IPS-18c (cell line): ENCODE measurements at regions not wholly inside any gene's neighbourhood (a gene's known extent, or its start where the extent isn't known, plus 50 kb on each side); places are given as distances from the start of the nearest gene placed in this dataset.

Source experiments
- H3K4me3 ChIP-seq: 2 replicates; pipeline ENCODE4 v1.7.0; 2013; ENCODE audit warnings: low read depth, mild to moderate bottlenecking, low read length, moderate library complexity; ENCODE audit not compliant: insufficient read depth
- H3K9me3 ChIP-seq: one replicate; pipeline ENCODE4 v1.6.1; 2013; ENCODE audit warnings: mild to moderate bottlenecking, low read length, moderate library complexity; ENCODE audit not compliant: control insufficient read depth, insufficient read depth

- H3K4me3 ChIP-seq: no peak overlapping the region
- H3K9me3 ChIP-seq: no peaks in the 10 kb centered on the region
These were observed 164.7 kb upstream of the UBE2E2 start for GRCh38 chr3:23038471-23038870.

GRCh38 chr3:23041918-23042696 is 161.0 kb upstream of the UBE2E2 start:
- no peak overlapping the region for H3K4me3 ChIP-seq
- no peaks in the 10 kb centered on the region for H3K9me3 ChIP-seq

GRCh38 chr3:23044463-23044862 is 158.7 kb upstream of the UBE2E2 start:
- Histone ChIP-seq H3K9me3 (no peaks in the 10 kb centered on the region), H3K4me3 (no peak overlapping the region)

GRCh38 chr3:23046536-23046935 is 156.6 kb upstream of the UBE2E2 start:
- H3K9me3 ChIP-seq: no peaks in the 10 kb centered on the region

GRCh38 chr3:23051240-23052140 is 151.6 kb upstream of the UBE2E2 start:
- no peaks in the 10 kb centered on the region for H3K9me3 ChIP-seq

More at GRCh38 chr3:23046536-23046935, 156.6 kb upstream of the UBE2E2 start:
- H3K4me3 ChIP-seq: no peak overlapping the region

GRCh38 chr3:23052208-23052607 is 150.9 kb upstream of the UBE2E2 start:
- H3K4me3 ChIP-seq: no peak overlapping the region
- no peaks in the 10 kb centered on the region for H3K9me3 ChIP-seq

More at GRCh38 chr3:23051240-23052140, 151.6 kb upstream of the UBE2E2 start:
- no peak overlapping the region for H3K4me3 ChIP-seq

GRCh38 chr3:23052620-23053019 is 150.5 kb upstream of the UBE2E2 start:
- H3K4me3 ChIP-seq: no peak overlapping the region
- no peaks in the 10 kb centered on the region for H3K9me3 ChIP-seq

- H3K4me3 ChIP-seq: no peak overlapping the region
- H3K9me3 ChIP-seq: no peaks in the 10 kb centered on the region
These were observed 147.3 kb upstream of the UBE2E2 start for GRCh38 chr3:23055733-23056376.

- H3K9me3 ChIP-seq: no peaks in the 10 kb centered on the region
- H3K4me3 ChIP-seq: no peak overlapping the region
These were observed 140.5 kb upstream of the UBE2E2 start for GRCh38 chr3:23062582-23062981.

- Histone ChIP-seq H3K9me3 (no peaks in the 10 kb centered on the region), H3K4me3 (no peak overlapping the region)
These were observed 140.1 kb upstream of the UBE2E2 start for GRCh38 chr3:23062982-23063381.

GRCh38 chr3:23067116-23067515 is 136.0 kb upstream of the UBE2E2 start:
- Histone ChIP-seq H3K9me3 (no peaks in the 10 kb centered on the region), H3K4me3 (no peak overlapping the region)

- Histone ChIP-seq H3K4me3 (no peak overlapping the region), H3K9me3 (no peaks in the 10 kb centered on the region)
These were observed 135.0 kb upstream of the UBE2E2 start for GRCh38 chr3:23068016-23068728.

GRCh38 chr3:23071296-23071695 is 131.8 kb upstream of the UBE2E2 start:
- Histone ChIP-seq H3K9me3 (no peaks in the 10 kb centered on the region), H3K4me3 (no peak overlapping the region)

GRCh38 chr3:23071758-23072157 is 131.4 kb upstream of the UBE2E2 start:
- Histone ChIP-seq H3K9me3 (no peaks in the 10 kb centered on the region), H3K4me3 (no peak overlapping the region)

GRCh38 chr3:23072693-23073092 is 130.4 kb upstream of the UBE2E2 start:
- H3K4me3 ChIP-seq: no peak overlapping the region

GRCh38 chr3:23073724-23074305 is 129.3 kb upstream of the UBE2E2 start:
- Histone ChIP-seq H3K4me3 (no peak overlapping the region), H3K9me3 (no peaks in the 10 kb centered on the region)

More at GRCh38 chr3:23072693-23073092, 130.4 kb upstream of the UBE2E2 start:
- no peaks in the 10 kb centered on the region for H3K9me3 ChIP-seq

- Histone ChIP-seq H3K9me3 (no peaks in the 10 kb centered on the region), H3K4me3 (no peak overlapping the region)
These were observed 127.6 kb upstream of the UBE2E2 start for GRCh38 chr3:23075496-23075895.
